IPS DF 4.7 (cell line): ENCODE measurements at regions not wholly inside any gene's neighbourhood (a gene's known extent, or its start where the extent isn't known, plus 50 kb on each side); places are given as distances from the start of the nearest gene placed in this dataset.

Source experiments
- DNase-seq: peaks from one replicate; pipeline ENCODE4 v3.0.0-alpha.2; 2013; ENCODE audit warnings: low spot score; ENCODE audit errors: extremely low read depth

DNA sequence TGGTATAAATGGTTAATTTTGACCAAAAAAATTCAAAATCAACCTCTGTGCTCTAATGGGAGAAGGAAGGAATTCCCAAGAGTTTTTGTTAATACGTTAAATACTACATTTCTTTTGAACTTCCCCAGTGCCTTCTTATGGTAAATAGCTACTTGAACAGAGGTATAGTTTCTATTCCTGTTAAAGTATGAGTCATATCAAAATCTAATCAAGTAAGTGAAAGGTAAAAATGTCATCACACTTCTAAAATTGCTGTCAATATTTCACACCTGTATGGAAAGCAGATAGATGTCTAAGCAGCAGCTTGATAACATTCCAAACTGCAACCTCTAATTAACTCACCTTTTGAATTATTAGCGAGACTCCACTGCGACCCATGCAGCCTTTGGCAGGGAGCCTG is 214.1 kb upstream of the MEF2C start:
- no peak for DNase-seq

- DNase-seq: no peak
Measured at GRCh38 chr5:89095341-89095740, 212.4 kb upstream of the MEF2C start.

- no peak for DNase-seq
Measured at GRCh38 chr5:89090037-89090436, 207.1 kb upstream of the MEF2C start.

DNA sequence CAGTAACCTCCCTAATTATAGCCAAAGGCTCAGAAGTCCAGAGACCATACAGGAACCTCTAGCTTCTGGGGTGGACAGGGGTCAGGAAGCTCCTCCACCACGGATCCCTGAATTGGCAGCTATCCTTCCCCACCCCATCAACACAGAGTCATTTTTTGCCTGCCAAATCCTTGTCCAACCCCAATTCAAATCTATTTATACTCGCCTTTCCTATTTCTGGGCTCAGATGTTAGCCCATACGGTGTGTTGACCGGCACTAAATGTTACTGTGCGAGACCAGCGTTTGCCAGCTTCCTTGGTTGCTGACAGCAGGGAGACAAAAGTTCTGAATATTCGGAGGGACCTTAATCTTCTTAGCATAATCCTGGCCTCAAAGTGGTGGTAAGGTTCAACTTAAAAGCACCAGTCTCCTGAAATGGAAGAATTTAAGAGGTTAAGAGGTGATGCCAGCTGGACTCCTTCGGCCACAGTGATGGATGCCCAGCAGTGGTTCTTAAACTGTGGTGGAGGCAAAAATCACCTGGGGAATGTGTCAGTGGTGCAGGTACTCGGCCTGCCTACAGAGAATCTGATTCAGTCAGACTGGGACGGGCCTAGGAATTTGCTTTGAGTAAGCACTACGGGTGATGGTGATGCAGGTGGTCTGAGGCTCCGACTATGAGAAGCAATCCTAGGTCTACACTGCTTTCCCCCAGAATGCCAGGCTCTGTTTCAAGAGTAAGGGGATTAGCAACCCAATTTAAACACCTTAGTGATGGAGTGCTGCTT is 204.8 kb upstream of the MEF2C start:
- no peak for DNase-seq

DNA sequence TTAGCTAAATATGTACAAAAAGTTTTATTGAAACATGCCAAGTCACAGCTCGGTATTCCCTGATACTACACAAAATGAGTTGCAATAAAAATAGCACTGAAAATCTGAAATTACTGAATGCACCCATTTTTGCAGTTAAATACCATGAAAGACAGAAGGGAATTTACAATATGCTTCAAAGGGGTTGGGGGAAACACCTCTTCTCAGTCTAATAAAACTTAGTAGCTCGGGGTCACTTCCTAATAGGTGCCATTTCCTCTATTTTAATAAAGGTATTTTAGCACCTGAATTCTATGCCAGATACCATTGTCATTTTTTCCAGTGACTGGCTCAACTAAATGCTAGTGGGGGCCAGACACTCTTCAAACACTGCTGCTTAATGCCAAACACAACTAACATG is 204.1 kb upstream of the MEF2C start:
- DNase-seq: no peak

DNA sequence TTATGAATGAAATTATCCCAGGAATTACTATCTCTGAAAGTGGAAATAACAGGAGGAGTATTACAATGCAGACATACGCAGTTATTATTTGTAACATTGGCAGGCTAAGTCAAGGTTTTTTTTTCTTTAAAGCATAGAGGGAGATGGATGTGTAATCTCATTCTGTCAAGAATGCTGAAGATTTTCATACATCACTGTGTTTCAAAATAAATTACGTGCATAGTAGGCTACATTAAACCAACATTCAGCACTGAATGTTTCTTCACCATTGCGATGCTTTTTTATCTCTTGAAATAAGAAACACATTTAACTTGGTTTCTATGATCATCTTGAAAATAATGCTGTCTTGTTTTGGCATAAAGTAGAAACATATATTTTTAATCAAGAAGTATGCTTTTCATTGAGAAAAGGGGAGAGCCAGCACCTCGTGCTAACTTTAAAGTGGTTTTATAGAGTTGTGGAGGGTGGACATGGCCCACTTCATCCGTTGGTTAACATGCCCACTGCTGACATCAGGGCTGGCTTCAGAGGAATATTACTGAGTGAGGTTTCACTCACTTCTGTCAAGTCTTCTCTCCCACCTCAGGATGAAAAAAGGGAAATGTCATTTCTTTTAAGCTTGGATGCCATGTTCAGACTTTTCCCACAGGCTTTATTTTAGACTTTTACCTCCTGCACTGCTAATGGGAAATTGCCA is 203.6 kb upstream of the MEF2C start:
- DNase-seq: no peak

DNA sequence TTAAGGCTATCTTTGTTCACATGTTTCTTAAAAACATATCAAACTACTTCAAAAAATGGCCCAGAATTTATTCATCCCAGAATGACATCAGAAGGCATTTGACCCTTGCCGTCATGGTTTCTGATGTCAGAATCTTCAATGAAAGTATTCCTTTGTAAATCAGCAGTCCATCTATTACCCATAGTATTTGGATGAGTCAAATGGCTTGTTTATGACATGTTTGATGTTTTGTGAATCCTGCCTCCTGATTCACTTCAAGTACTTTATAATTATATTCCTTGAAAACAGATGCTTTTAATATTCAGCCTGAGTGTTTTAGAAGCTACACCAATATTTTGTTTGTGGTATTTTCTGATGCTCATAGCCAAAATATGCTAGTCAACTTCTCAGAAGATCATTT is 200.8 kb upstream of the MEF2C start:
- DNase-seq: no peak

- no peak for DNase-seq
Measured at GRCh38 chr5:89081360-89081759, 198.4 kb upstream of the MEF2C start.

GRCh38 chr5:89080467-89081116 is 197.6 kb upstream of the MEF2C start:
- no peak for DNase-seq

GRCh38 chr5:89072842-89073672 is 190.1 kb upstream of the MEF2C start:
- no peak for DNase-seq

DNA sequence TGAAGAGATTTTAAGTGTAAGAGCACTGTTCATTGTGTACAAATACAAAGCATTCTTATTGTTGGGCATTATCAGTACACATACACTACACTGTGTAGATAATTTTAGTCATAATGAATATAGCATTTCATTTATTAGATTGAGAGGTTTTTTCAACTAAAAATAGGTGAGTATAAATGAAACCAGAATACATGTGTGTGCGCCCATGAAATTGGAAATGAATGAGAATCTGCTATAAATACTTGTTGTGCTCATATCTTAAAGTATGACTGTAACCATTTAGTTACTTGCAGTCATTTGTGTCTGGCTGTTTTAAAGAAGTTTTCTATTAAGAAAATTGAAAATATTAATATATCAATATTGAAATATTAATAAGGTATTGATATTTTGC is 189.0 kb upstream of the MEF2C start:
- DNase-seq: no peak

GRCh38 chr5:89071101-89071940 is 188.3 kb upstream of the MEF2C start:
- DNase-seq: no peak

DNA sequence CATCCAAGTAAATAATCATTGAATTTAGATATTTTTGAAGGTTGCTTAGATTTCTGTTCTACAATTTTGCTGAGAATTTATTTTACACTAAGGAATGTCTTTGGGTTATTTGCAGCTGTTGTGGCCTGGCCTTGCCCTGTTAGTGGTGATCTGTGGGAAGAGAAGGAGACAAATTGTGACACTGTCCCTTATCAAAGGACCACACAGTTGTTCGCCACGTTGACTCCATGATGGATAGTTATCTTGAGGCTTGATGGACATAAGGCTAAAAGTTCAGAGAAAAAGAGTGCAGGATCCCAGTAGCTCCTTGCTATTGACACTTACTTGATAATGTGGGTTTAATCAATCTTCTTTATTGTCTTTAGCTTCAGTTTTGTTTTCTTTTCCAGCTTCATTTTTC is 186.6 kb upstream of the MEF2C start:
- DNase-seq: no peak

GRCh38 chr5:89067362-89067761 is 184.4 kb upstream of the MEF2C start:
- DNase-seq: no peak

GRCh38 chr5:89065919-89066318 is 182.9 kb upstream of the MEF2C start:
- no peak for DNase-seq

DNA sequence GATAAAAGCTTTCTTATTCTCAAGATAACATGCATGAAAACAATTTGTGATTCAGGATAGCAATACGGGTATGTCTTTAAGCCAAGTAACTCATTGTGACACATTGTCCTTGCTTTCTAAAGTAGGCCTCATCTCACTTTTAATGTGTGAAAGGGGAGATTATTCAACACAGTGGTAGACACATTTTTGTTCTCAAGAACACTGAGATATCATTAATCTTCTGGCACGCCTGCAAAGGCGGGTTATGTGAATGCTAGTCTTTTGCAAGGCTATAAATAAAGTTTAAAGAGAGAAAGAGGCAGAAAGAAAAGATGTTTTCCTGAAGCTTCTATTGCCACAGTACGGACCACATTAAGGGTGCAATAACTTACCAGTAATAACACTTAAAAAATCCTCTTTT is 181.8 kb upstream of the MEF2C start:
- DNase-seq: no peak

DNA sequence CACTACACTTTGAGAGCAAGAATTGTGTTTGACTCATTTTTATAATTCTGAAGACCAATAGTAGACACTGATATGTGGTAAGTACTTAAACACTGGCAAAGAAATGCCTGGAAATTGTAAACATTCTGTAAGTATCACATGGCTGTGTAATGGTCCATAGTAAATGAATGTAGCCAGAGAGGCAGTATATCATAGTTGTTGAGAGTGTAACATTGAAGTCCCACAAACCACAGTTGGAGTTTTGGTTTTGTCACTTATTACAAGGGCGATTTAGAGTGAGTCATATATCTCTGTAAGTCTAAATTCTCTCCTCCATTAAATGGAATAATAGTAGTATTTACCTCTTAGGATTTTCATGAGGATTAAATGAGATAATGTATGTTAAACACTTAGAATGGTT is 181.1 kb upstream of the MEF2C start:
- no peak for DNase-seq

GRCh38 chr5:89060768-89061167 is 177.8 kb upstream of the MEF2C start:
- no peak for DNase-seq

DNA sequence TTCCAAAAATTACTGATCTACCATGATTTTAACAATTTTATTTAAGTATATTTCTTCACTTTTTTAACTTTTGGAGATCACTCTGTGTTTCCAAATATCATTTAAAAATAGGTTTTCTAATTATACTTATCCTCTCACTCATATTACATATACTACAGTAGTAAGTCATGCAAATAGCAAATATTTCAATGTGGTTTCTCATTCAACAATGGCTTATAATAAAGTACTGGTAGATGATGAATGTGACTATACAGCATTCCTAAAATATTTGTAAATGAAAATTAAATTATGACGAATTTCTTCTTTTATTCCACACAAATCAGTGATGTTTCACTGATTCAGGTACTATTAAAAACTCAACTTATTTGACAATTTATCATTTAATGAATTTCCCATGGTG is 176.3 kb upstream of the MEF2C start:
- no peak for DNase-seq

DNA sequence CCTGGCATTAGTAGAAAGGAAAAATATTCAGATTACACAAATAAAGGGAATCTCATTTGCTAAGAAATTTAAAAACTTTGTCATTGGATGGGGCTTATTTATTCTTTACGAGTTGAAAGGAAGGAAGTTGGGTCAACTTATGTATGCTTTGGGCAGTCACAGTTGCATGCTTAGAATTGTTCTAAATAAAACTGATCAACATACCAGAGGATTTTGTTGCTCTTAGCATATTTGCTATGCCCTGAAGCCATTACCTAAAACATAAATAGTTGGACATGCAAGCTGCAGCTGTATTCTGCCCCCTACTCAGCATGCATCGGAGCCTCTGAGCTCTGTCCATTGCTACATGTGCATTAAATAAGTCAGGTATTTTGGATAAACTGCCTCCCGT is 172.7 kb upstream of the MEF2C start:
- DNase-seq: no peak
